ENCODE measurements at regions not wholly inside any gene's neighbourhood (a gene's known extent, or its start where the extent isn't known, plus 50 kb on each side); places are given as distances from the start of the nearest gene placed in this dataset.

DNA sequence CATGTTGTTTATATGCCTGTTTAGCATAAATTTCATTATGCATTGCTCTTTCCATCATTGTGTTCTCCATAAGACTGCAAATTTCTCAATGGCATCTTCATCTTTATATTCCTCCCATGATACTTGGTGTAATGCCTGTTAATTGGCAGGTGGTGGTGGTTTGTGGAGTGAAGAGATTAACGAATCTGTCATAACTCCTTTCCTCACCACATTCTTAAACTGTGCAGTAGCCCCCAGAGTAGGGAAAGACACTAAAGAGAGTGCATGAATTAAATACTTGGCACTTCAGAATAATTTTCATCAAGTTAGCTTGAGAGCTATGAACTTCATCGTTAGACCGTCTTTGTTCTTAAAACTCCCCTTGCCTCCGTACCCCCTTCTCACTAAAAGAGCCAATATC is 329.7 kb downstream of the HS3ST3B1 start:
- no peak for TF ChIP-seq POLR2A (IDR thresholded peaks at IDR 0.05; ENCODE audit: control extremely low read depth in 1 of 2, low read depth in 2 of 2, low read length in 2 of 2)
- TF ChIP-seq, protein P1, sequence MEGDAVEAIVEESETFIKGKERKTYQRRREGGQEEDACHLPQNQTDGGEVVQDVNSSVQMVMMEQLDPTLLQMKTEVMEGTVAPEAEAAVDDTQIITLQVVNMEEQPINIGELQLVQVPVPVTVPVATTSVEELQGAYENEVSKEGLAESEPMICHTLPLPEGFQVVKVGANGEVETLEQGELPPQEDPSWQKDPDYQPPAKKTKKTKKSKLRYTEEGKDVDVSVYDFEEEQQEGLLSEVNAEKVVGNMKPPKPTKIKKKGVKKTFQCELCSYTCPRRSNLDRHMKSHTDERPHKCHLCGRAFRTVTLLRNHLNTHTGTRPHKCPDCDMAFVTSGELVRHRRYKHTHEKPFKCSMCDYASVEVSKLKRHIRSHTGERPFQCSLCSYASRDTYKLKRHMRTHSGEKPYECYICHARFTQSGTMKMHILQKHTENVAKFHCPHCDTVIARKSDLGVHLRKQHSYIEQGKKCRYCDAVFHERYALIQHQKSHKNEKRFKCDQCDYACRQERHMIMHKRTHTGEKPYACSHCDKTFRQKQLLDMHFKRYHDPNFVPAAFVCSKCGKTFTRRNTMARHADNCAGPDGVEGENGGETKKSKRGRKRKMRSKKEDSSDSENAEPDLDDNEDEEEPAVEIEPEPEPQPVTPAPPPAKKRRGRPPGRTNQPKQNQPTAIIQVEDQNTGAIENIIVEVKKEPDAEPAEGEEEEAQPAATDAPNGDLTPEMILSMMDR (IDR thresholded peaks at IDR 0.05; ENCODE audit: control extremely low read depth in 1 of 3, insufficient read depth in 1 of 3, low read depth in 1 of 3, low read length in 3 of 3): no peak
- no peak for TF ChIP-seq KDM5A (IDR thresholded peaks at IDR 0.05; ENCODE audit: low read length)
- TF ChIP-seq KDM4A (IDR thresholded peaks at IDR 0.05; ENCODE audit: low read depth, low read length, severe bottlenecking): no peak
- TF ChIP-seq RNF2 (IDR thresholded peaks at IDR 0.05; ENCODE audit: borderline replicate concordance, low read depth, low read length, missing control alignments, poor library complexity, severe bottlenecking): no peak
- TF ChIP-seq, protein P2, sequence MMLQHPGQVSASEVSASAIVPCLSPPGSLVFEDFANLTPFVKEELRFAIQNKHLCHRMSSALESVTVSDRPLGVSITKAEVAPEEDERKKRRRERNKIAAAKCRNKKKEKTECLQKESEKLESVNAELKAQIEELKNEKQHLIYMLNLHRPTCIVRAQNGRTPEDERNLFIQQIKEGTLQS (IDR thresholded peaks at IDR 0.05; ENCODE audit: insufficient read depth, low read depth, low read length): no peak
- TF ChIP-seq TBP (IDR thresholded peaks at IDR 0.05; ENCODE audit: low read depth, low read length): no peak
- no peak for TF ChIP-seq TCF12 (IDR thresholded peaks at IDR 0.05; ENCODE audit: low read depth, low read length)
- TF ChIP-seq BCL11A (IDR thresholded peaks at IDR 0.05; ENCODE audit: low read depth in 2 of 2, low read length in 2 of 2): no peak
- TF ChIP-seq SIX5 (IDR thresholded peaks at IDR 0.05; ENCODE audit: low read depth, low read length): no peak
- TF ChIP-seq CREB1 (IDR thresholded peaks at IDR 0.05): no peak
- no peak for TF ChIP-seq EZH2 (IDR thresholded peaks at IDR 0.05; ENCODE audit: low read depth, low read length, severe bottlenecking)

All from H1 (cell line).